ENCODE measurements at regions not wholly inside any gene's neighbourhood (a gene's known extent, or its start where the extent isn't known, plus 50 kb on each side); places are given as distances from the start of the nearest gene placed in this dataset.

- TF ChIP-seq CTCF (IDR thresholded peaks at IDR 0.05) (no peak), POLR2A (IDR thresholded peaks at IDR 0.05) (no peak)
Measured at GRCh38 chr6:3634280-3634816, 117.2 kb downstream of the PXDC1 start.
